GM21515 (cell line): ENCODE measurements at regions not wholly inside any gene's neighbourhood (a gene's known extent, or its start where the extent isn't known, plus 50 kb on each side); places are given as distances from the start of the nearest gene placed in this dataset.
"Not testable (repeated sequence)": the region's sequence is repeated elsewhere in the genome, so short reads cannot be mapped to it uniquely, and the experiment has no call there.

Experiments
- ATAC-seq: cut with Tn5 transposase; IDR thresholded peaks from one replicate; pipeline ENCODE4 v1.9.1; 2021; ENCODE audit not compliant: unreplicated experiment

GRCh38 chr4:164617426-164617825 lies 136.5 kb upstream of the SMIM31 start:
- no peak for ATAC-seq

GRCh38 chr4:164617911-164618310 lies 136.0 kb upstream of the SMIM31 start:
- no peak for ATAC-seq

DNA sequence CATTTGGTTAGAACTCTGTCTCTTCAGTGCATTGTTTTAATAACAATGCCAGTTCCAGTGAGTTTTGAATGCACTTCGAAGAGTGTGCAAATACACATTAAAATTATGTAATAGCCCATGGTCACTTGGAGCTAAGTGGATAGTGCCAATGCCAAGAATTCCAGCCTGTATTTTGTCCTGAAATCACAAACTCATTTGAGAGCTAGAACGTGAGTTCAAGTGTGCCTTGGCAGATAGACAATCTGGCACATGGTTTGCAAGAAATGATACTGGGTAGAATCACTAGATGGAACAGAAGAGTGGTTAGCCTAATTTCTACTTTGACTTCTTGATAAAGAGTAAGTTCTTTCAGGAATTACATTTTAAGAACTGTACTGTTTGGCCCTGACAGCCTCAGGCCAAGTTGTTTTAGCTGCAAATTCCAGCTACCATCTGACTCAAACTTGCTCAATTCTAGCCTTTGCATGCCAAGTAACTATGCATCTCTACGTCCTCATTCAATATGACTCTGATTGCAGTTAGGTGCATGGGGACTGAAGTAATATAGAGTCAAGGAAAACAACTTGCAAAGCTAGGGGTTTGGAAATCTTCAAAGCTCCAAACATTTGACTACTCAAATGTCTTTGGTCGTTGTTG lies 131.9 kb upstream of the SMIM31 start:
- ATAC-seq: no peak

GRCh38 chr4:164623099-164623498 lies 130.8 kb upstream of the SMIM31 start:
- ATAC-seq: no peak

GRCh38 chr4:164639001-164639400 lies 114.9 kb upstream of the SMIM31 start:
- no peak for ATAC-seq

GRCh38 chr4:164648151-164648848 lies 105.6 kb upstream of the SMIM31 start:
- no peak for ATAC-seq

GRCh38 chr4:164648849-164649212 lies 105.1 kb upstream of the SMIM31 start:
- no peak for ATAC-seq

DNA sequence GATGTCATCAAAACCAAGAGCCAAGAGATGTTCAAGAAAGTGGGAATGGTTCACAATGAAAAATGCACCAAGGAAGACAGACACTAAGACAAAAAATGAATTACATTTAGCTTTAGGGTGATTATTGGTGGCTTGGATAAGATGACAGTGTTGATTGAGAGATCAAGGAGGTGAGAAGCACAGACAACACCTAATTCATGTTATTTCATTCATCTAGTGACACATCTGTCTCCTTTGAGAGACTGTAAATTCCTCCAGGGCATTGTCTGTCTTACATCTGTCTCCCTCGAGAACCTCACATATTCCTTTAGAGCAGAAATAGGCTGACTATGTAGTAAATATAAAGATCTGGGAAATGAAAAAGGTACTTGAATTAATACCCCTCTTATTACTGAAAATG lies 94.2 kb upstream of the SMIM31 start:
- no peak for ATAC-seq

DNA sequence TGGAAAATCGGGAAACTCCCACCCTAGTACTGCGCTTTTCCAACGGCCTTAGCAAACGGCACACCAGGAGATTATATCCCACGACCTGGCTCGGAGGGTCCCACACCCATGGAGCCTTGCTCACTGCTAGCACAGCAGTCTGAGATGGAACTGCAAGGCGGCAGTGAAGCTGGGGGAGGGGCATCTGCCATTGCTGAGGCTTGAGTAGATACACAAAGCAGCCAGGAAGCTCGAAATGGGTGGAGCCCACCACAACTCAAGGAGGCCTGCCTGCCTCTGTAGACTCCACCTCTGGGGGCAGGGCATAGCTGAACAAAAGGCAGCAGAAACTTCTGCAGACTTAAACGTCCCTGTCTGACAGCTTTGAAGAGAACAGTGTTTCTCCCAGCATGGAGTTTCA lies 77.8 kb upstream of the SMIM31 start:
- ATAC-seq: not testable (repeated sequence)

DNA sequence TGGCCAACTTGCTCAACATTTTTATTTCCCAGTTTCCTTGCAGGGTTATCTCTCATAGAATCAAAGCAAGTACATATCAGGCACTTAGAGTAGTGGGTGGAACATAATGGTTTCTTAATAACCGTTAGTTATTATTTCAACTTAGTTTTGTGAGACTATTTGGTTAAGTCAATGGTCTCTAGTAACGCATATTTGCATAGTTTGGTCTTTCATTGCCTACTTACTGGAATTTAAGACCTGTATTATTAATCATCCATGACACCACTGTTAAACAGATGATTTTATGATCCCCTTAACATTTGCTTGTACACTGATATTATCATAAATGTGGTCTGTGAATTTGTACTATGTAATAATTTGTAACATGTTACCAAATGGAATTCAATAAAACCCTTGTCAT lies 70.9 kb upstream of the SMIM31 start:
- ATAC-seq: no peak

DNA sequence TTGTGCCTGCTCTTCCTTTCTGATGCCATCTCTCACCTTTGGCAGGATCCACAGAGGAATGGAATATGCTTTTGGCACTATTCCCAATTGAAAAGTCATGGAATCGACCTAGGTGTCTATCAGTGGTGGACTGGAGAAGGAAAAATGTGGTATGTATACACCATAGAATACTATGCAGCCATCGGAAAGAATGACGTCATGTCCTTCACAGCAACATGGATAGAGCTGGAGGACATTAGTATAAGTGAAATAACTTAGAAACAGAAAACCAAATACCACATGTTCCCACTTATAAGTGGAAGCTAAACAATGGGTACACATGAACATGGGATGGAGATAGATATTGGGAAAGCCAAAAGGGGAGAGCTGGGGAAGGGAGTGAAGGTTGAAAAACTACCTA lies 58.3 kb upstream of the SMIM31 start:
- no peak for ATAC-seq

DNA sequence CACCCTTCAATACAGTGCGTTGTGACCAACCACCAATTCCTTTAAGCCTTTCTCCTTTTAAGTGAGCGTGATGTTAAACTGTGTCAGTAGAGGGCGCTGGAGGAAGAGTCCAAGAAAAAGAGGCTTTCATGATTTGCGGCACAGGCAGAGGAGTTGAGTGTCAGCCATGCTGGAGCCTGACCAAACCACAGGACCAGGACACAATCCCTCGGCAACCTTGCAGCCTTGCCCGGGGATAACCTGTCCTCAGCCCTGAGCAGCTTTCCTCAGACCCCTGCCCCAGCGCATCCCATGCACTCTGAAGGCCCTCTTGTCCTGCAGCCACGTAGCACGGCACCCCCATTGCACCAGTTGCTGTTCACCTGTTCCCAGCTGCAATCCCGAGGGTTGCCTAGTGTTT lies 53.5 kb upstream of the SMIM31 start:
- ATAC-seq: no peak

DNA sequence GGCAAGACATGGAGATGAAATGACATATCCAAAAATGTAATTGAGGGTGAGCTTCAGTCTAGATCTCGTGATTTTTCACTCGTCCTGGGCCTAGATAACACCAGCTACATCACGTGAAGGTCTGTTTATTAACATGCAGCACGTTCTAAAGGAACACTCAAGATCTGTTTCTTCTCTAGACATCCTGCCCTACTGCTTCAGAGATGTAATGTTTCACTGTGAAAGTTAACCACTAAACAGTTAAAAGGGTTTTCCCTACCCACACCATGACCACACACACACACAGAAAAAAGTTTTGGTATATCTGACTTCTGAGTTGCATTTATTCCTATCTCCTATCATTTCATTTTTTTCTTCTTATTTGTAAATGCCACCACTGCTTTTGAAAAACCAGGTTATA lies 52.3 kb upstream of the SMIM31 start:
- peak; percentile 78 for ATAC-seq
